ENCODE measurements at regions not wholly inside any gene's neighbourhood (a gene's known extent, or its start where the extent isn't known, plus 50 kb on each side); places are given as distances from the start of the nearest gene placed in this dataset.
"Not testable (repeated sequence)": the region's sequence is repeated elsewhere in the genome, so short reads cannot be mapped to it uniquely, and the experiment has no call there.

- no peak for DNase-seq (ENCODE audit: extremely low read depth, low read depth)
- no peak for TF ChIP-seq CTCF (IDR thresholded peaks at IDR 0.05; ENCODE audit: low read depth, low read length)
These were observed 162.3 kb upstream of the TRIB2 start for GRCh38 chr2:12554224-12555011.

- peak; percentile 18 for TF ChIP-seq CTCF (IDR thresholded peaks at IDR 0.05; ENCODE audit: low read depth, low read length)
- DNase-seq (ENCODE audit: extremely low read depth, low read depth): peak; percentile 8
These were observed 161.6 kb upstream of the TRIB2 start for GRCh38 chr2:12555012-12555645.

GRCh38 chr2:12556762-12557161, 160.0 kb upstream of the TRIB2 start:
- DNase-seq (ENCODE audit: extremely low read depth, low read depth): no peak
- TF ChIP-seq CTCF (IDR thresholded peaks at IDR 0.05; ENCODE audit: low read depth, low read length): no peak

- no peak for DNase-seq (ENCODE audit: extremely low read depth, low read depth)
- no peak for TF ChIP-seq CTCF (IDR thresholded peaks at IDR 0.05; ENCODE audit: low read depth, low read length)
These were observed 159.0 kb upstream of the TRIB2 start for GRCh38 chr2:12557688-12558087.

- DNase-seq (ENCODE audit: extremely low read depth, low read depth): no peak
- TF ChIP-seq CTCF (IDR thresholded peaks at IDR 0.05; ENCODE audit: low read depth, low read length): no peak
These were observed 158.2 kb upstream of the TRIB2 start for GRCh38 chr2:12558519-12558918.

- TF ChIP-seq CTCF (IDR thresholded peaks at IDR 0.05; ENCODE audit: low read depth, low read length): no peak
These were observed 156.1 kb upstream of the TRIB2 start for GRCh38 chr2:12560618-12561017.

GRCh38 chr2:12567411-12567810, 149.3 kb upstream of the TRIB2 start:
- no peak for TF ChIP-seq CTCF (IDR thresholded peaks at IDR 0.05; ENCODE audit: low read depth, low read length)
- no peak for DNase-seq (ENCODE audit: extremely low read depth, low read depth)

More at GRCh38 chr2:12560618-12561017, 156.1 kb upstream of the TRIB2 start:
- no peak for DNase-seq (ENCODE audit: extremely low read depth, low read depth)

GRCh38 chr2:12569510-12569909, 147.2 kb upstream of the TRIB2 start:
- DNase-seq (ENCODE audit: extremely low read depth, low read depth): not testable (repeated sequence)

GRCh38 chr2:12569929-12570328, 146.8 kb upstream of the TRIB2 start:
- not testable (repeated sequence) for DNase-seq (ENCODE audit: extremely low read depth, low read depth)

Data from AG09319 (cell line).